ENCODE measurements at regions not wholly inside any gene's neighbourhood (a gene's known extent, or its start where the extent isn't known, plus 50 kb on each side); places are given as distances from the start of the nearest gene placed in this dataset.

- H3K27me3 ChIP-seq (ENCODE audit: control insufficient read depth, insufficient read depth, low read length), result no peaks in the 10 kb centered on the region
- no peak for DNase-seq
- H3K27ac ChIP-seq (ENCODE audit: low read depth in 2 of 2, low read length in 2 of 2), result no peak overlapping the region
- intact Hi-C loops (cut with DNase I), result no loop called here
- H3K9ac ChIP-seq (ENCODE audit: low read length in 3 of 3), result no peak overlapping the region
- no peak overlapping the region for H3K4me3 ChIP-seq (ENCODE audit: low read length in 3 of 3)
- no peak for TF ChIP-seq CTCF (IDR thresholded peaks at IDR 0.05; ENCODE audit: borderline replicate concordance, extremely low read depth, insufficient read depth)
- H3K36me3 ChIP-seq (ENCODE audit: control insufficient read depth in 2 of 3, insufficient read depth in 3 of 3, low read length in 3 of 3), result no peaks in the 10 kb centered on the region
- no peaks in the 10 kb centered on the region for H3K4me1 ChIP-seq (ENCODE audit: control insufficient read depth in 2 of 3, insufficient read depth in 2 of 3, low read depth in 1 of 3, low read length in 3 of 3)
- FAIRE-seq, result no peak
- no peaks in the 10 kb centered on the region for H3K9me3 ChIP-seq (ENCODE audit: control insufficient read depth in 2 of 3, insufficient read depth in 1 of 3, low read length in 3 of 3)
Observed at GRCh38 chr14:29282169-29282568, 515.6 kb downstream of the FOXG1 start.

DNA sequence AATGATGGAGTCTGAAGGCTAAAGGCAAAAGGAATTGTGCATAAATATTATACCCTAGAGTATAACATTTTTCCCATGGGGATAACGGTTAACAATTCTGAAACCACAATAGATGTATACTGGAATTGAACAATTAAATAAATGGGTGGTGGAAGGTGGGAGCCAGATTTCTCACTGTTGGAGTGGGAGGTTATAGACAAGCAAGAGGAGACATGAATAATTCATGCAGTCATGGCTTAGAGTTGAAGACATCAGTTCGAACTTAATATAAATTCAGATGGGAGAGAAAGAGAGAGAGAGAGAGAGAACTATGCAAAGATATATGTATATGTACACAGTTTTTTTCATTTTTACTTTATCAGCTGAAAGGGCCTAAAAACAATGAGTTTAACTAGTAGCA, 523.9 kb downstream of the FOXG1 start:
- Histone ChIP-seq H3K4me3 (ENCODE audit: low read length in 3 of 3) (no peak overlapping the region), H3K36me3 (ENCODE audit: control insufficient read depth in 2 of 3, insufficient read depth in 3 of 3, low read length in 3 of 3) (no peaks in the 10 kb centered on the region), H3K4me1 (ENCODE audit: control insufficient read depth in 2 of 3, insufficient read depth in 2 of 3, low read depth in 1 of 3, low read length in 3 of 3) (no peaks in the 10 kb centered on the region), H3K27me3 (ENCODE audit: control insufficient read depth, insufficient read depth, low read length) (no peaks in the 10 kb centered on the region), H3K27ac (ENCODE audit: low read depth in 2 of 2, low read length in 2 of 2) (no peak overlapping the region), H3K9me3 (ENCODE audit: control insufficient read depth in 2 of 3, insufficient read depth in 1 of 3, low read length in 3 of 3) (peaks cover 0 to 10% (median 0%) of the 10 kb centered on the region in 3 donors), H3K9ac (ENCODE audit: low read length in 3 of 3) (no peak overlapping the region)
- no peak for TF ChIP-seq CTCF (IDR thresholded peaks at IDR 0.05; ENCODE audit: borderline replicate concordance, extremely low read depth, insufficient read depth)
- intact Hi-C loops (cut with DNase I), result no loop called here
- no peak for DNase-seq
- FAIRE-seq, result no peak

DNA sequence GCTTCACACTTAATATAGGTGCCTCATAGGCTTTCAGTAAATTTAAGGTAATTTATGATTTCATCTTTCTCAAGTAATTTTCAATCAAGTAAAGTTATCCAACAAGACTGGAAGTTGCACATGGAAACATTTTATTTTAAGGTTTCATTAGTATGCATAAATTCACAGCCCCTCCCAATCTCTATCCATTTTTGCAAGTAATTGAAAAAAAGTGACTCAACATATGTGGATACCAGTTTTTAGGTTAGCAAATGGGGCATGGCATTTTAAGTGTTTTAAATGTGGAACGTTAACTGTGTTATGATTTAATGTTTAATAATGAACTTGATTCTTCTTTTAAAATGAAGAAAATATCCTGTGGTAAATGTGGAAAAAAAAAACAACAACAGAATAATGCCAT, 532.8 kb downstream of the FOXG1 start:
- no peaks in the 10 kb centered on the region for H3K4me1 ChIP-seq (ENCODE audit: control insufficient read depth in 2 of 3, insufficient read depth in 2 of 3, low read depth in 1 of 3, low read length in 3 of 3)

More for the DNA sequence above, 532.8 kb downstream of the FOXG1 start:
- no peaks in the 10 kb centered on the region for H3K27me3 ChIP-seq (ENCODE audit: control insufficient read depth, insufficient read depth, low read length)
- TF ChIP-seq CTCF (IDR thresholded peaks at IDR 0.05; ENCODE audit: borderline replicate concordance, extremely low read depth, insufficient read depth), result no peak
- peaks cover 0 to 9% (median 0%) of the 10 kb centered on the region in 3 donors for H3K9me3 ChIP-seq (ENCODE audit: control insufficient read depth in 2 of 3, insufficient read depth in 1 of 3, low read length in 3 of 3)
- H3K36me3 ChIP-seq (ENCODE audit: control insufficient read depth in 2 of 3, insufficient read depth in 3 of 3, low read length in 3 of 3), result no peaks in the 10 kb centered on the region
- no peak overlapping the region for H3K9ac ChIP-seq (ENCODE audit: low read length in 3 of 3)
- intact Hi-C loops (cut with DNase I), result no loop called here
- no peak overlapping the region for H3K27ac ChIP-seq (ENCODE audit: low read depth in 2 of 2, low read length in 2 of 2)
- H3K4me3 ChIP-seq (ENCODE audit: low read length in 3 of 3), result no peak overlapping the region
- FAIRE-seq, result no peak
- no peak for DNase-seq
